K562 (cell line): ENCODE measurements at regions not wholly inside any gene's neighbourhood (a gene's known extent, or its start where the extent isn't known, plus 50 kb on each side); places are given as distances from the start of the nearest gene placed in this dataset.

ENCODE experiments used
- ATAC-seq: fragments of 200-7000 bp; cut with Tn5 transposase; 3 replicates; pipeline ENCODE4 v1.9.1; 2020; ENCODE audit warnings: moderate library complexity
- BruUV-seq: library from RNA; stranded (reverse); fragments of 400-500 nt; replicated peaks from 2 replicates; lab custom pipeline; 2021; lab: Mats Ljungman, UMichigan
- CTCF ChIA-PET: fragments of 300-600 bp; formaldehyde crosslinking; extraction: SDS; loops from one replicate; lab custom pipeline; 2021; ENCODE audit warnings: low intra/inter-chr PET ratio; lab: Yijun Ruan, JAX
- POLR2A ChIA-PET: fragments of 300-600, 350-650 bp; sonication (Branson Sonifier 250); formaldehyde crosslinking; extraction: SDS; loops from one replicate; lab custom pipeline; 2021; ENCODE audit warnings: antibody characterized with exemption, inconsistent platforms; lab: Yijun Ruan, JAX
- DNase-seq, 4 experiments: peaks; one replicate each; pipeline versions ENCODE4 v3.0.0 to v3.0.0-alpha.2; 2011 to 2018; ENCODE audit warnings: low spot score in 3 of 4, mixed read lengths in 3 of 4; ENCODE audit errors: extremely low read depth in 1 of 4
- FAIRE-seq: peaks from 2 replicates; lab custom pipeline; 2011; peaks lifted over from hg19 to GRCh38; lab: Jason Lieb, UNC
- H2AFZ ChIP-seq: 2 replicates; pipeline ENCODE4 v1.6.0; 2011; ENCODE audit warnings: low read depth, low read length, control low read depth, inconsistent platforms
- H3K27ac ChIP-seq: fragments of 200-600 bp; 3 replicates; pipeline ENCODE4 v1.8.0; 2011; ENCODE audit warnings: low read depth, mild to moderate bottlenecking, control low read depth, inconsistent platforms, low read length, moderate library complexity, mixed read lengths; ENCODE audit errors: extremely low read depth
- H3K27me3 ChIP-seq, 2 experiments: fragments of 300-600 bp in 1 of 2; 2 replicates in 1 of 2; 3 replicates in 1 of 2; pipeline versions ENCODE4 v1.6.0 to v1.8.0; 2011; ENCODE audit warnings: inconsistent platforms in 2 of 2, low read length in 2 of 2, mild to moderate bottlenecking in 1 of 2, mixed read lengths in 1 of 2, moderate library complexity in 1 of 2; ENCODE audit not compliant: control insufficient read depth in 2 of 2, insufficient read depth in 2 of 2
- H3K36me3 ChIP-seq: fragments of 300-600 bp; 3 replicates; pipeline ENCODE4 v1.8.0; 2011; ENCODE audit warnings: mild to moderate bottlenecking, low read length, inconsistent platforms; ENCODE audit not compliant: control insufficient read depth, insufficient read depth
- H3K4me1 ChIP-seq, 2 experiments: fragments of 200-600 bp in 1 of 2; replicated peaks in 1 of 2; 2 replicates in 1 of 2; 3 replicates in 1 of 2; pipeline versions ENCODE4 v1.5.1 to v1.8.0; 2011; ENCODE audit warnings: inconsistent platforms in 2 of 2, low read length in 2 of 2, mild to moderate bottlenecking in 1 of 2, mixed read lengths in 1 of 2, moderate library complexity in 1 of 2; ENCODE audit not compliant: control insufficient read depth in 2 of 2, insufficient read depth in 2 of 2
- H3K4me2 ChIP-seq: 2 replicates; pipeline ENCODE4 v1.6.1; 2011; ENCODE audit warnings: low read length, control low read depth, inconsistent platforms, mixed read lengths; ENCODE audit not compliant: insufficient read depth
- H3K4me3 ChIP-seq: fragments of 200-600 bp; sonication (generic), shearing (Covaris generic); 2 replicates; pipeline ENCODE4 v1.5.1; 2016; ENCODE audit warnings: control low read depth, inconsistent platforms
- H3K79me2 ChIP-seq: fragments of 200-600 bp; 3 replicates; pipeline ENCODE4 v1.8.0; 2011; ENCODE audit warnings: low read length, inconsistent platforms; ENCODE audit not compliant: control insufficient read depth, insufficient read depth
- H3K9ac ChIP-seq, 2 experiments: 2 replicates each; pipeline versions ENCODE4 v1.6.0 to v1.6.1; 2011; ENCODE audit warnings: low read depth in 2 of 2, low read length in 2 of 2, control low read depth in 1 of 2, inconsistent platforms in 1 of 2, mild to moderate bottlenecking in 1 of 2, mixed read lengths in 1 of 2; ENCODE audit not compliant: insufficient read depth in 1 of 2
- H3K9me1 ChIP-seq: one replicate; pipeline ENCODE4 v1.6.0; 2011; ENCODE audit warnings: inconsistent platforms, mild to moderate bottlenecking, low read length, moderate library complexity; ENCODE audit not compliant: control insufficient read depth, insufficient read depth
- H3K9me3 ChIP-seq: replicated peaks from 2 replicates; pipeline ENCODE4 v1.5.1; 2011; ENCODE audit warnings: low read depth, low read length, inconsistent platforms; ENCODE audit not compliant: control insufficient read depth, insufficient read depth
- H4K20me1 ChIP-seq: replicated peaks from 2 replicates; pipeline ENCODE4 v1.6.1; 2011; ENCODE audit warnings: low read length, inconsistent platforms, mixed read lengths; ENCODE audit not compliant: control insufficient read depth, insufficient read depth
- AFF4 ChIP-seq: sonication (generic); formaldehyde crosslinking; IDR thresholded peaks from 2 replicates; pipeline ENCODE4 v1.8.0; 2023; ENCODE audit warnings: mild to moderate bottlenecking, missing genetic modification reagents
- ZFPM2 ChIP-seq: fragments of 250-450 bp; sonication (Bioruptor Pico); IDR thresholded peaks from 2 replicates; pipeline ENCODE4 v1.5.1; 2022; ENCODE audit warnings: mild to moderate bottlenecking
- ZNF507 ChIP-seq: conservative IDR thresholded peaks from 2 replicates; pipeline ENCODE4 v1.6.1; 2017; ENCODE audit warnings: missing genetic modification characterization, missing compliant biosample characterization
- WGBS: fragments of 100-300 bp; shearing (Covaris generic); methylation state at CpG from one replicate; pipeline ENCODE4 v1.1.6; 2016; ENCODE audit warnings: low coverage, mixed read lengths; ENCODE audit not compliant: insufficient coverage; ENCODE audit errors: missing lambda C conversion rate; 5-methylcytosine and 5-hydroxymethylcytosine counted together
- in situ Hi-C: fragments of 300-500 bp; cut with MboI; formaldehyde crosslinking; loops from 4 replicates; pipeline ENCODE4 v1.15.0; 2018; ENCODE audit warnings: inconsistent platforms, mixed read lengths
- intact Hi-C: fragments of 100-400 bp; cut with micrococcal nuclease; formaldehyde crosslinking; loops from 2 replicates; pipeline ENCODE4 v1.14.2; 2022

DNA sequence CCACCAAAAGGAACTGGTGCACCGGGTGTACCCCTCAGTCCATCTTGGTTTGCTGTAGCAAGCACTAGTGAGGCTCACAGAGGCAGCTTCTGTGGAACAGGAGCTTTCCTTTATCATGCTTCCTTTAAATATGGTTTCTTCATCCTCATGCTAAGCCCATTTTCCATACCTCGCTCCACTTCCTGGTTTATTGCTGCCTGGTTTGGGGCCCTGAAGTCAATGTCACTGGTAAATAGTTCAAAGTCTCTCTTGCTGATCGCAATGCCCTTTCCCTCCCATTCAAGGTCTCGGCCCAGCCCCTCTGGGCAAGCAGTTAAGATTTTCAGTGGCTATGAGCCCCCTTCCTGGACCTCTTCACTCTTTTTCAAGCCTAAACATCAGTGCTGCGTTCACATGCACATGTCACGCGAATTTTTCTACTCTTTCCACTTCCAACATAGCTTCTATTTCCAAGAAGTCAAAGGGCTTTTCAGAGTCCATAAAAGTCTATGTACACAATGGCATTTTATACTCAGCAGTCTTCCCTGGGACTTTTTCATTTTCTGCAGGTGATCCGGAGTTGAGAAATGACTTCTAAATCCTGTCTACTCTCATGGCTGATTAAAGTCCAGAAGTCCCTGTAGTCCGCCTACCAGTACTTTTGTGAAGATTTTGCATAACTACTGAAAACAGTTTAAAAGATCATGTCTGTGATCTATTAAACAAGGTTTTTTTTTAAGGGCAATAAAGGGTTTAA, 323.8 kb upstream of the ZFHX3 start:
- in situ Hi-C loops (no loop called here), intact Hi-C loops (no loop called here)
- no peaks in the 10 kb centered on the region for H3K9me3 ChIP-seq
- no peak overlapping the region for H3K4me2 ChIP-seq
- H3K4me1 ChIP-seq = no peaks in the 10 kb centered on the region
- TF ChIP-seq ZFPM2 (CRISPR knock-in tag) (no peak), ZNF507 (tag) (no peak), AFF4 (CRISPR knock-in tag) (no peak)
- no peaks in the 10 kb centered on the region for H3K9me1 ChIP-seq
- no peaks in the 10 kb centered on the region for H3K36me3 ChIP-seq
- H3K27ac ChIP-seq = no peak overlapping the region
- ATAC-seq (no peak), DNase-seq (no peak), FAIRE-seq (no peak)
- no peaks in the 10 kb centered on the region for H4K20me1 ChIP-seq
- no peak overlapping the region for H3K9ac ChIP-seq
- WGBS = 1% methylated on average over 9 of the region's 9 CpGs
- BruUV-seq = no TSS peak
- H3K27me3 ChIP-seq = peaks cover 4 to 6% of the 10 kb centered on the region in 2 experiments; a peak in 2 of 5 replicates
- ChIA-PET CTCF (no interaction called here), POLR2A (no interaction called here)
- H2AFZ ChIP-seq = no peak overlapping the region
- no peaks in the 10 kb centered on the region for H3K79me2 ChIP-seq
- no peak overlapping the region for H3K4me3 ChIP-seq
